ENCODE measurements at regions not wholly inside any gene's neighbourhood (a gene's known extent, or its start where the extent isn't known, plus 50 kb on each side); places are given as distances from the start of the nearest gene placed in this dataset.

DNA sequence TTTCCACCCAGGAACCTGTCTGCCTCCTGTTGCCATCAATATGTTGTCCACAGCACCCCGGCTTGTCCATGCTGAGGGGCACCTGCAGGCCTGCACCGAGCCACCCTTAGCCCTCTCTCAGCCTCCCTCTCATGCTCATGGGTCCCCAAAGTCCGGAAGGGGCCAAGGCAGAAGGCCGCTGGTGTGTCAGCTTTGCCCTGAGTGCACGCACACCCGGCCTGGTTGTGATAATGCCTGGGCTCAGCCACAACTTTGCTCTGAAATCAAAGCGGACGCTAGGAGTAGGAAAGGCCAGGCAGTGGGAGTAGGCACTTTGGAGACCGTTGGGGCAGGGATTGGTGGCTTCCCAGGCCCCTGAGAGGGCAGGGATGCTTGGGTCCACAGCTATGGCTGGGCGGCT lies 201.8 kb upstream of the NUDT12 start:
- H3K4me3 ChIP-seq (ENCODE audit: low read length in 3 of 3) = no peak overlapping the region
- intact Hi-C loops (cut with DNase I) = no loop called here
- no peaks in the 10 kb centered on the region for H3K27me3 ChIP-seq (ENCODE audit: control insufficient read depth, insufficient read depth, low read length)
- TF ChIP-seq, protein P1, sequence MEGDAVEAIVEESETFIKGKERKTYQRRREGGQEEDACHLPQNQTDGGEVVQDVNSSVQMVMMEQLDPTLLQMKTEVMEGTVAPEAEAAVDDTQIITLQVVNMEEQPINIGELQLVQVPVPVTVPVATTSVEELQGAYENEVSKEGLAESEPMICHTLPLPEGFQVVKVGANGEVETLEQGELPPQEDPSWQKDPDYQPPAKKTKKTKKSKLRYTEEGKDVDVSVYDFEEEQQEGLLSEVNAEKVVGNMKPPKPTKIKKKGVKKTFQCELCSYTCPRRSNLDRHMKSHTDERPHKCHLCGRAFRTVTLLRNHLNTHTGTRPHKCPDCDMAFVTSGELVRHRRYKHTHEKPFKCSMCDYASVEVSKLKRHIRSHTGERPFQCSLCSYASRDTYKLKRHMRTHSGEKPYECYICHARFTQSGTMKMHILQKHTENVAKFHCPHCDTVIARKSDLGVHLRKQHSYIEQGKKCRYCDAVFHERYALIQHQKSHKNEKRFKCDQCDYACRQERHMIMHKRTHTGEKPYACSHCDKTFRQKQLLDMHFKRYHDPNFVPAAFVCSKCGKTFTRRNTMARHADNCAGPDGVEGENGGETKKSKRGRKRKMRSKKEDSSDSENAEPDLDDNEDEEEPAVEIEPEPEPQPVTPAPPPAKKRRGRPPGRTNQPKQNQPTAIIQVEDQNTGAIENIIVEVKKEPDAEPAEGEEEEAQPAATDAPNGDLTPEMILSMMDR (IDR thresholded peaks at IDR 0.05; ENCODE audit: borderline replicate concordance, extremely low read depth, insufficient read depth) = no peak
- H3K9ac ChIP-seq (ENCODE audit: low read length in 3 of 3) = no peak overlapping the region
- DNase-seq (no peak), FAIRE-seq (no peak)
- H3K4me1 ChIP-seq (ENCODE audit: control insufficient read depth in 2 of 3, insufficient read depth in 2 of 3, low read depth in 1 of 3, low read length in 3 of 3) = no peaks in the 10 kb centered on the region
- H3K36me3 ChIP-seq (ENCODE audit: control insufficient read depth in 2 of 3, insufficient read depth in 3 of 3, low read length in 3 of 3) = no peaks in the 10 kb centered on the region
- no peaks in the 10 kb centered on the region for H3K9me3 ChIP-seq (ENCODE audit: control insufficient read depth in 2 of 3, insufficient read depth in 1 of 3, low read length in 3 of 3)
- no peak overlapping the region for H3K27ac ChIP-seq (ENCODE audit: low read depth in 2 of 2, low read length in 2 of 2)

DNA sequence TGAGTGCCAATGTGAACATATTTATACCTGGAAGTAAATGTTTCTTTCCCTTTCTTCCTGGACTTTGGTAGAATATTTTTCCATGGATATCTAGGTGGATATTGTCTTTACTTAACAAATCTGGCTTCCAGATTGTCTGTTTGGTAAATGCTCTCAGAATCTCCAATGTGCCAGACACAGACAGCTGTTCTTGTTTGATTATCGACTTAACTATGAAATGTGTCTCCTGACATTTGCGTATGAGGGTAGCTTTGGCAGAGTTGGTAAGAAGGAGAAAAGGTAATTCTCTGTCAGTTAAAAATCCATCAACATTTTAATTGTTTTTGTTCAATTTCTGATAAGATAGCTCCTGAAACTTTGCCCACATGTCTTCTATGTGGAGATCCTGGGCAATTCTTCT lies 196.4 kb upstream of the NUDT12 start:
- H3K27ac ChIP-seq (ENCODE audit: low read depth in 2 of 2, low read length in 2 of 2) = no peak overlapping the region
- H3K4me3 ChIP-seq (ENCODE audit: low read length in 3 of 3) = no peak overlapping the region
- no peaks in the 10 kb centered on the region for H3K4me1 ChIP-seq (ENCODE audit: control insufficient read depth in 2 of 3, insufficient read depth in 2 of 3, low read depth in 1 of 3, low read length in 3 of 3)
- no peak for DNase-seq
- H3K27me3 ChIP-seq (ENCODE audit: control insufficient read depth, insufficient read depth, low read length) = no peaks in the 10 kb centered on the region
- intact Hi-C loops (cut with DNase I) = no loop called here
- TF ChIP-seq, protein P1 (IDR thresholded peaks at IDR 0.05; ENCODE audit: borderline replicate concordance, extremely low read depth, insufficient read depth) = no peak
- H3K9me3 ChIP-seq (ENCODE audit: control insufficient read depth in 2 of 3, insufficient read depth in 1 of 3, low read length in 3 of 3) = no peaks in the 10 kb centered on the region
- no peak for FAIRE-seq
- no peak overlapping the region for H3K9ac ChIP-seq (ENCODE audit: low read length in 3 of 3)
- no peaks in the 10 kb centered on the region for H3K36me3 ChIP-seq (ENCODE audit: control insufficient read depth in 2 of 3, insufficient read depth in 3 of 3, low read length in 3 of 3)

DNA sequence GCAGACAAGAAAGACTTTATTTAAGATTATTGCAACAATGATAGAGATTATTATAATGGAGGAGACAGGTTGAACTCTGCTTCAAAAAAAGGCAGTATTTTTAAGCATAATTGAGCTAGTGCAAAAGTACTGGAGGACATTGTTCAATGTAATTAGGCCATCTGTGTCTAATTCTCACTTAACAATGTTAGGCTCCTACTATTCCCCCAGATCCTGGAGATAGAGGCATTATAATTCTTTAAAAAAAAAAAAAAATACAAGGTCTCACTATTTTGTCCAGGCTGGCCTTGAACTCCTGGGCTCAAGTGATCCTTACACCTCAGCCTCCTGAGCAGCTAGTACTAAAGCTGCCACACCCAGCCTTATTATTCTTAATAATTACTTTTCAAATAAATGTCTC lies 193.4 kb upstream of the NUDT12 start:
- no peaks in the 10 kb centered on the region for H3K9me3 ChIP-seq (ENCODE audit: control insufficient read depth in 2 of 3, insufficient read depth in 1 of 3, low read length in 3 of 3)
- no peak for DNase-seq
- H3K27me3 ChIP-seq (ENCODE audit: control insufficient read depth, insufficient read depth, low read length) = no peaks in the 10 kb centered on the region
- no peak overlapping the region for H3K27ac ChIP-seq (ENCODE audit: low read depth in 2 of 2, low read length in 2 of 2)
- FAIRE-seq = no peak
- intact Hi-C loops (cut with DNase I) = no loop called here
- TF ChIP-seq, protein P1 (IDR thresholded peaks at IDR 0.05; ENCODE audit: borderline replicate concordance, extremely low read depth, insufficient read depth) = no peak
- H3K4me1 ChIP-seq (ENCODE audit: control insufficient read depth in 2 of 3, insufficient read depth in 2 of 3, low read depth in 1 of 3, low read length in 3 of 3) = no peaks in the 10 kb centered on the region
- H3K9ac ChIP-seq (ENCODE audit: low read length in 3 of 3) = no peak overlapping the region
- no peak overlapping the region for H3K4me3 ChIP-seq (ENCODE audit: low read length in 3 of 3)
- H3K36me3 ChIP-seq (ENCODE audit: control insufficient read depth in 2 of 3, insufficient read depth in 3 of 3, low read length in 3 of 3) = no peaks in the 10 kb centered on the region

DNA sequence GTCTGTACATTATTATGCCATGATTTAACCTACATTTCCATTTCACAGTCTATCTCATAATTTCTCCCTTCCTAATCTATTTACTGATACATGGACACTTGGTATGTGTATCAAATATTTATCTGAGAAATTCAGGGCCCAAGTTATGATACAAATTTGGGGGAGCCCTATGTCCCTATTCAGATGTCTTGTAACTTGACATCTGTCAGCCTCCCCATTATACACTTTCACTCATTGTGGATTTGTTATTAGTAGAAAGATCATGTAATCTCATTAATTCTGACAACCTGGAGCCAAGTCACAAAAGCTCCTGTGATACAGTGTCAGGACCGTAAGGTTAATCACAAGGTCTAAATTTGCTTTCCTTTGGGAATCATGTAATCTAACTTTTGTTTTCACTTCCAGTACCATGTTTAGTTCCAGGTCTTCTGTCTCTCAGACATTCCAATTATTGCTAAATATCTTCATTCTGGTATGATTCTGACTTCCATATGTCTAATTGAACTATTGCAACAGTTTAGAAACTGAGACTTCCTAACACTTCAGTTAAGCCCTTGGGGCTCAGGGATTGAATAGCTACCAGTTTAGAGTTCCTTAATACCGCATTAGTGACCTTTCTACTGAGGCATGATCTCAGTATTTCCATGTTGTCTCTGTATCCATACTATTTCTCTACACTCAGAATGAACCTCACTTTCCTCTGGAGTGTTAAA lies 182.9 kb upstream of the NUDT12 start:
- TF ChIP-seq, protein P1 (IDR thresholded peaks at IDR 0.05; ENCODE audit: borderline replicate concordance, extremely low read depth, insufficient read depth) = no peak
- no peaks in the 10 kb centered on the region for H3K9me3 ChIP-seq (ENCODE audit: control insufficient read depth in 2 of 3, insufficient read depth in 1 of 3, low read length in 3 of 3)

More for the DNA sequence above, 182.9 kb upstream of the NUDT12 start:
- no peak for DNase-seq
- no peaks in the 10 kb centered on the region for H3K4me1 ChIP-seq (ENCODE audit: control insufficient read depth in 2 of 3, insufficient read depth in 2 of 3, low read depth in 1 of 3, low read length in 3 of 3)
- intact Hi-C loops (cut with DNase I) = no loop called here
- no peaks in the 10 kb centered on the region for H3K36me3 ChIP-seq (ENCODE audit: control insufficient read depth in 2 of 3, insufficient read depth in 3 of 3, low read length in 3 of 3)
- H3K27ac ChIP-seq (ENCODE audit: low read depth in 2 of 2, low read length in 2 of 2) = no peak overlapping the region
- no peak for FAIRE-seq
- no peaks in the 10 kb centered on the region for H3K27me3 ChIP-seq (ENCODE audit: control insufficient read depth, insufficient read depth, low read length)
- no peak overlapping the region for H3K9ac ChIP-seq (ENCODE audit: low read length in 3 of 3)
- no peak overlapping the region for H3K4me3 ChIP-seq (ENCODE audit: low read length in 3 of 3)
